ENCODE measurements at regions not wholly inside any gene's neighbourhood (a gene's known extent, or its start where the extent isn't known, plus 50 kb on each side); places are given as distances from the start of the nearest gene placed in this dataset.
"Not testable (repeated sequence)": the region's sequence is repeated elsewhere in the genome, so short reads cannot be mapped to it uniquely, and the experiment has no call there.

DNA sequence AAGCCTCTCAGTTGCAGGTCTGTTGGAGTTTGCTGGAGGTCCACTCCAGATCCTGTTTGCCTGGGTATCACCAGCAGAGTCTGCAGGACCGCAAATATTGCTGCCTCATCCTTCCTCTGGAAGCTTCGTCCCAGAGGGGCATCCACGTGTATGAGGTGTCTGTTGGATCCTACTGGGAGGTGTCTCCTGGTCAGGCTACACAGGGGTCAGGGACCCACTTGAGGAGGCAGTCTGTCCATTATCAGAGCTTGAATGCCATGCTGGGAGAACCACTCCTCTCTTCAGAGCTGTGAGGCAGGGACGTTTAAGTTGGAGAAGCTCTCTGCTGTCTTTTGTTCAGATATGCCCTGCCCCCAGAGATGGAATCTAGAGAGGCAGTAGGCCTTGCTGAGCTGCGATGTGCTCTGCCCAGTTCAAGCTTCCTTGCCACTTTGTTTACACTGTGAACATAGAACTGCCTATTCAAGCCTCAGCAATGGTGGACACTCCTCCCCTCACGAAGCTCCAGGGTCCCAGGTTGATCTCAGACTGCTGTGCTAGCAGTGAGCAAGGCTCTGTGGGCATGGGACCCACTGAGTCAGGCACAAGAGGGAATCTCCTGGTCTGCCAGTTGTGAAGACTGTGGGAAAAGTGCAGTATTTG is 81.1 kb downstream of the ATP23 start:
- not testable (repeated sequence) for TF ChIP-seq CTCF (IDR thresholded peaks at IDR 0.05); ZFX (IDR thresholded peaks at IDR 0.05; ENCODE audit: borderline replicate concordance)
